GM18867 (cell line): ENCODE measurements at regions not wholly inside any gene's neighbourhood (a gene's known extent, or its start where the extent isn't known, plus 50 kb on each side); places are given as distances from the start of the nearest gene placed in this dataset.

ENCODE experiments used
- ATAC-seq: cut with Tn5 transposase; IDR thresholded peaks from one replicate; pipeline ENCODE4 v1.9.1; 2021; ENCODE audit warnings: mild to moderate bottlenecking, moderate library complexity; ENCODE audit not compliant: unreplicated experiment

DNA sequence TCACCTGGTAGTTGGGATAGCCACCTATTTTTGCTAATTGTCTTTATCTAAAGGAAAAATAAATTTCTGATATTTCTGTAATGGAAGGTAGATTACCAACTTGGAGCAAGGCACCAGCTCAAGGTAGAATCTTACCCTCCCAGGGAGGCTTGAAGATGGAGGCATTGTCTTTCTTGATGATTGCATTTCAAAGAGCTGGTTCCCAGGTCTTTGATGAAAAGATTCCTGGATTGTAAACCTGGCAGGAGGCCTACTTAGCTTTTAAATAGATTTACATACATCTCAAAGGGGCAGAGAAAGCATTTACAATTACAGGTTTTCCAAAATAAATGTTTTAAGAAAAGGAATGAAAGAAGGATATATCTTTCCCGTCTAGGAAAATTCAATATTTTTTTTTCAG, 729.2 kb downstream of the LRFN5 start:
- ATAC-seq = no peak

DNA sequence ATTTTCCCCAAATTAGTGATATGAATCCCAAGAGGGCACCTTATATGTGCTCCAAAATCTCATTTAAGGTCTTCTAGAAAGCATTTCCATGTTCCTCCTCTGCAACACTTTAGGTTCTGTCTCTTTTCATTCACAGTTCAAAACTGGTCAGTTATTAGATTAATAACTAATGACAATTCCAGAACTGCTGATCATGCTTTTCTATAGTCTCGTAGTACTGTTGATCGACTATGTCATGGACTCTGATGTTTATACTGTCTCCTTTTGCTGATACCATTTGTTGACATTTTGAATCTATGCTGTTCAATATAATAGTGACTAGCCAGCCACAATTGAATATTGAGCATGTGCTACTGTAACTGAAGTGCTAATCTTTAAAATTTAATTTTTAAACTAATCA, 728.3 kb downstream of the LRFN5 start:
- ATAC-seq = no peak

DNA sequence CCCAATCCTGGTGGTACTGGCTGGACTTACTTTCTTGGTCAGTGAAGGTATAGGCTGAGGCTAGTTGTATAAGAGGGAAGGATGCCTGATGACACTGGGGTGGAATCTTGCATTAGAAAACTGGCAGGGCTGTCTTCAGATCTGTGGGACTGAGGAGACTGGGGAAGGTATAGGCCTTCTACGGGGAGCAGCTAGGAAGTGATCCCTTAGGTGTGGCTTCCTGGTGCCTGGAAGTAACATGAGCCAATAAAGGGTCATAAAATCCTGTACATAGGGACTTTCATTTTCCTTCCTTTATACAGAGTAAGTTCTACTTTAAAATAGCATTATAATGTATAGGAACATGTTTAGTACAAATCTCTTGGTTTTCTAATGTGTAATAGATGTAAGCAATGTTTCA, 716.8 kb downstream of the LRFN5 start:
- no peak for ATAC-seq

DNA sequence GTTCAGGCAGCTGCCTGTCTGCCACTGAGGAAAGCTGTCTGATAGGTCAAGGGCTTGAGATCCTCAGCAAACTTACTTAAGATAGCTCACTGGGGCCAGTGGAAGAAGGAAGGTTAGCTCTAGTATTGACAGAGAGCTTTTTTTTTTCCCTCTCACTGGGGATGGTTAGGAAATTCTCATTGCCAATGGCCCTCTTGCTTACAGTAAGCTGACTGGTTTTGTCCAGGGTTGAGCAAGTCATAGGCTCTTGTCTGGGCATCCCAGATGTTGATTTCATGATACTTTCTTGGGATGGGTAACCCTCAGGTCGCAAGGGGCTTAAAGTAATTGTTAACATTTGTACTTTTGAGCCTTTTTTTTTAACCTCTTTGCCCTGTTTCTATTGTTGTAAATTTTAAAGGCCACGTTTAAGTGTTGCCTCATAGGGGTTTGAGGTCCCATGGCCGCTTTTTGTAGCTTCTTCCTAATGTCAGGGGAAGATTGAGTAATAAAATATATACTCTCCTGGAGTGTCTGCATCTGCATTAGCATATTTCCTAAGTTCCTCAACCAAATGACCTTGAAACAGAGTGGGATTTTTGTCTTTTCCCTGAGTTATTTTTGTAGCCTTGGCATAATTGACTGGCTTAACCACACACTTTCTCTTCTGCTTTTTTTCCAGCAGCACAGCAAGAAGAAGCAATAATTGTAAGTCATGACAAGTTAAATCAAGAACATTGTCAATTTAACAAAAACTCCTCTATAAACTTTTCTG, 716.0 kb downstream of the LRFN5 start:
- ATAC-seq = no peak

DNA sequence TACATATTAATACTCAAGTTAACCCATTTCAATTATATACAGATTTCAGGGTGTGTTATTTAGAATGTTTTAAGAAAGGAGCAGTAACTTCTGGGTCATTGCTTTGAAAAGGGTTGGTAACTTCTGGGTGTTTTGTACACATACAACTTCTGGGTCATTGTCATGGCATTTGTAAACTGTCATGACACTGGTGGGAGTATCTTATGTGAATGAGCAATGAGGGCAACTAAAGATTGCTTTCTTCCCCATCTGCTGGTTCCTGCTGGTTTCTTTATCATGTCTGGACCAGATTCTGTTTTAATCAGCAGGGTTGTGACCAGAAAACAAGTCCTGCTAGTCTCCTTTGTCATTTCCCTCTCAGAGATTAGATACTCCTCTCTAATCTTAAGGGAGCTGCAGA, 713.3 kb downstream of the LRFN5 start:
- no peak for ATAC-seq

DNA sequence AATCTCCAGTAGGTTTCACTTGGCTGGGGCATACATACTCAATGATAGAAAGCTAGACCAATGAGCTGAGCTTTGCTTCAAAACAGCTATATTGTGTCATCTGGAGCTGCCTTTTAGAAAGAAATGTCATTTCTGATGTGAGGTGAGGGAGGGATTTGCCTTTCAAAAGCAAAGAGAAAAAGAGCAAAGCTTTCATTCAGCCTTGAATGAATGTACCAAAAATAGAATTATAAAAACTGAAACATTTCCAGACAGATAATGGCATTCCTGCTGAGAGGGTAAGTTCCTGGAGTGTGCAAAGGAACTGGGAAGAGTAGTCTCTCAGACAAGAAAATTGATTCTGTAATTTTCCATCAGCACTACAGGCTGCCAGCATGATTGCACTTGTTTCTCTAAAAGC, 710.0 kb downstream of the LRFN5 start:
- ATAC-seq = no peak

DNA sequence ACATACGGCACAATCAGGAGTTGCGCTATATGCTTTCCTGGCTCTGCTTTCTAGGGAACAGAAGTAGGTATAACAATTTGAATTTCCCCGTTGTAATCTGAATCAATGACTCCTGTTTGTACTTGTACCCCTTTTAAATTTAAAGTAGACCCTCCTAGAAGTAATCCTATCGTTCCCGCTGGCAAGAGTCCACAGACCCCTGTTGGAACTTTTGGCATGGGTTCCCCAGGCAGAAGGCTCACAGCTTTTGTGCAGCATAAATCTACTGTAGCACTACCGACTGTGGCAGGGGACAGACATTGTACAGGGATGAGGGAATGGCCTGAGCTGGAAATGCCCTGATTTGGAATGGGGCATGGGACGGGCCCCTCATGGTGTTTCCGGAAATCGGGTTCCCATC, 705.2 kb downstream of the LRFN5 start:
- ATAC-seq = no peak

DNA sequence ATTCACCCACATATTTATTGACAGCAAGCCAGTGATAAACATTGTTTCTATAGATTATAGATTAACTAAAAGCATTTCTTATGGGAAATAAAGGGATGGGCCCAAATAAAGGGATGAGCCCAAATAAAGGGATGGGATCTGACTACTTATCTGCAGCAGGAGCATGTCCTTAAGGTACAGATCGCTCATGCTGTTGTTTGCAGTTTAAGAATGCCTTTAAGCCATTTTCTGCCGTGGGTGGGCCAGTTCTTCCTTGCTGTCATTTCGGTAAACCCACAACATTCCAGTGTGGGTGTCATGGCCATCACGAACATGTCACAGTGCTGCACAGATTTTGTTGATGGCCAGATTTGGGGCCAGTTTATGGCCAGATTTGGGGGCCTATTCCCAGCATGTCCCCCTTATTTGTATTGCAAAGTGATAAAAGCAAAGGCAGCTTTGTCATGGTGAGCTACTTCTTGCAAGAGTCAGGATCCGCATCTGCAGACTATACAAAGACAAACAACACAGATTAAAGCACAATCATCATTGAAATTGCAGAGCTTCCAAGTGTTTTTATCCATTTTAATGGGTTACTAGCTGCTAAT, 700.7 kb downstream of the LRFN5 start:
- no peak for ATAC-seq

DNA sequence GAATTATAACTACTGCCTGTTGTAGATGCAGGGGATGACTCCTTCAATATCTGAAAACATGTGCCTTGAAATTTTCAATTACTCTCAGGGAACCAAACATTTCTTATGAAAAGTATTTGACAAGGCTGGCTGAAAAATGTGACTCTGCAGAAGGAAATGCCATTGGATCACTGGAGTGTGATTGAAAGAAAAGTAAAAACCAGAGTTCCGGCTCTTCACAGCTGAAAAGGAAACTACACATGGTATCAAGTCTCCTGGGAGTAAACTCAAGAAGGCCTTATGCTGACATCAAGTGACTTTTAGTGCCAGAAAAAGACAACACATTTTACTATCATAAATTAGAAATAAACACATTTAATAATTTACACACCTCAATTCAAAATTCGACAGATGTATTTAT, 693.0 kb downstream of the LRFN5 start:
- no peak for ATAC-seq

DNA sequence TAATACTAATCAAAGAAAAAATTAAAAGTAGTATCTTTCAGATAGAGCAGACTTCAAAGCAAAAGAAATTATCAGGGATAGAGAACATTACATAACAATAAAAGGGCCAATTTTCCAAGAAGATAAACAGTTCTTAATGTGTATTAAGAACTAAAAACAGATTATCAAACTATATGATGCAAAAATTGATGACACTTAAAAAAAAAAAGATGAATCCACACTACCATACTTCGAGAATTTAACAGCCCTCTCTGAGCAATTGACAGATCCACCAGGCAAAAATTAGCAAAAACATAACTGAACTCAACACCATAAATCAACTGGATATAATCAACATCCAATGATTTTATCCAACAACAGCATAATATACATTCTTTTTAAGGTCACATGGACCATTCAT, 686.5 kb downstream of the LRFN5 start:
- no peak for ATAC-seq

DNA sequence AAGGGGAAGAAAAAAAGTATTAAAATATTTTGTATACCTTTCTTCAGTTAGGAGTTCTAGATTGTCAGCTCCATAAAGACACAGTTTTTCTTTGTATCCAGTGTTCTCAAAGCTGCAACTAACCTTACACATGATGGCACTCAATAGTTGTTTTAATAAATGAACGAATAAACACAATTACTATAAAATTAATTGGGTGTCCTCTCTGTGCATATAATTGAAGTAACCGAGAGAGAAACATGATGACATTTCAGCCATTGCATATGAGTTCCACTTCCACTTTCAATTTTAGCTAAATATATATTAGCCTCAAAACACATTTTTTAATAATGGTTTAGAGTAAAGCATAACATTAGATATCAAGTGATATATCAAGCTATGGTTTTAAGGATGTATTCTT, 671.2 kb downstream of the LRFN5 start:
- peak; percentile 68 for ATAC-seq

DNA sequence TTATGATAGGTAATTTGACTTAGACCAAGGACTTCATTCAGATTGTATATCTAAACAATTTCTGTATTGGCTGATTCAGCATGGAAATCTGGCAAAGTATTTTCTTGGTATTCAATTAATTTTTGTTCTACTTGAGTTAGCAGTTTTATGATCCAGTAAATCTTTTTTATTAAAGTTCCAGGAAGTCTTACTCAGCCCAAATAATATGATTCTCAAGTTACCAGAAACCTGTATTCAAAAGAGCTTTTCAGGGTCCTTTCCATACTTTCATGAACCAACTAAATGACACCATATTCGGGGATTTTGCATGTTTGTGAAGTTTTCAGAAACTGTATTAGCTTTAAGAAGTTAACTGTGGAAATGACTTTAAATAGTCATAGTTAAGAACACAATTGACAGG, 662.6 kb downstream of the LRFN5 start:
- no peak for ATAC-seq

DNA sequence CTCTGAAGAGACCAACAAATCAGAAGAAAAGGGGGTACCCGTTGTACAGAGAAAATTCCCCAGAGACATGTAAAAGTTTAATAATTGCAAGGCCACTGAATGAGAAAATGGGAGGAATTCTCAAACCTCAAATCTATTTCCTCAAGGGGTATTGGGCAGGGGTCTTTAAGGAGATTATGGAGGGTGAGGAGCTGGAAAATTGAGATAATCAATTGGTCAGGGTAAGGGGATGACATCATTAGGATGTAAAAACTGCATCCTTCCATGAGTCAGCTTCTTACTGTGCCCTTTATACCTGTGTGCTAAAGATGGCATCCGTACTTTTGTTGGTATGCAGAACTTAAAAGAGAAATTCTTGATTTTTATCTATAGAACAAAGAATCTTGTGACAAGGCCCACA, 641.5 kb downstream of the LRFN5 start:
- no peak for ATAC-seq

DNA sequence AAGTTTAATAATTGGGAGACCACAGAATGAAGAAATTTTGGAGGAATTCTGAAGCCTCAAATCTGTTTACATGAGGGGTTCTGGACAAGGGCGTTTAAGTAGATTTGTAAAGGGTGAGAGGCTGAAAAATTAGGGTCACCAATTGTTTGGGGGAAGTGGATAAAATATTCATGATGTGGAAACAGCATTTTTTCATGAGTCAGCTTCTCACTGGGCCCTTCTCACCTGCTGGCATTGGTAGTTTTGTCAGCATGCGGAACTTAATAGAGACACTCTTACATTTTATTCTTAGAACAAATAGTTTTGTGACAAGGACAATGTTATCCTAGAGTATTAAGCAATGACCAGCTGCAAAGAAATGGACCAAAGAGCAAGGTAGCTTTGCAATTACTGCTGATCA, 634.4 kb downstream of the LRFN5 start:
- no peak for ATAC-seq

DNA sequence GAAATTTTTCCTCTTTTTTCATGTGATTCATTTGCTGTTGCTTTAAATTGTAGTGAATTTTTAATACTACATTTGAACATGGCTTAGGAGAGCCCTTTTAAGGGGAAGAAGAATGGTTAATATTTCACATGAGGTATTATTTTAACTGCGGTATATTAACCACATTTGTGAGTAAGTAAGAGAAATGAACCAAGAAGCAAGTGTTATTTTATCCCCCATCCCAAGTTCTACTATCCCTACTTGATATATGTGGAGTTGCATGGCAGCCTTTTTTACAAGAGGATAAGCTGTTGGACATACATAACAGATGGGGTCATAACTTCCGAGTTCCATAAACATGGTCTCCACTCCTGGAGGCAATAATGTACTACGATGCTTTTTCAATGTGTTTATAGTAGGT, 623.3 kb downstream of the LRFN5 start:
- no peak for ATAC-seq

DNA sequence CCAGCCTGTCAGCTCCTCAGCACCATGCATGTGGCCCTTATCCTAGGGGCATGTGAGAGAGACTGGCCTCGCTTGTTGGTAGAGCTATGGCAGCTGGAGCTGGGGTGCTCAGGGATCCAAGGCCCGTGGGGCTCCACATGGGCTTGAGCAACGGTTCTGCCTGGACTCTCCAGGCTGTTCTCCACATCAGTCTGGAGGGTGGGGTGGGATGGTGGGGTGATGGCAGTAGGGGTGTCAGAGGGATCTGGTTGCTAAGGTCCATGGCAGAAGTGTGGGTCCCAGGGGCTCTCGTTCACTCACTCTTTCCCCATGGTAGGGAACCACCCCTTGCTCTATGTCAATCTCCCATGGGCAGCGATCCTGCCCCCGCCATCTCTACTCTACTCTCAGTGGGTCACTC, 622.6 kb downstream of the LRFN5 start:
- no peak for ATAC-seq

DNA sequence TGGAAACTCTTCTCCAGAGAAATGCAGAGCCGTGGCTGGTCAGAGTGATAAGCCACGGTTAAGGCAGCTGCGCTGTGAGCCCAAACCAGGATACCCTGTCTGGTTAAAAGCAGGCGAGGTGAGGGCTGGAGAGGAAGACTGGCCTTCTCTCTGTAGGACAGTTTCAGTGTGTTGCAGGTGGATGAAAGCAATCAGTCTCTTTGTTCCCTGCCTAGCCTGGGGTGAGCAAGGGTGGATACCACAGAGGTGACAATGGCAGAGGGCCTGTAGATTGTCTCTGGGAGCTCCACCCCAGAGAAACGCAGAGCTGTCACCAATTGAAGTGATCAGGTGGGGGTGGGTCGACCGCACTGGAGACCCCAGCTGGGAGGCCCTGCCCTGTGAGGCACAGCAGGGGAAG, 621.9 kb downstream of the LRFN5 start:
- ATAC-seq = no peak

DNA sequence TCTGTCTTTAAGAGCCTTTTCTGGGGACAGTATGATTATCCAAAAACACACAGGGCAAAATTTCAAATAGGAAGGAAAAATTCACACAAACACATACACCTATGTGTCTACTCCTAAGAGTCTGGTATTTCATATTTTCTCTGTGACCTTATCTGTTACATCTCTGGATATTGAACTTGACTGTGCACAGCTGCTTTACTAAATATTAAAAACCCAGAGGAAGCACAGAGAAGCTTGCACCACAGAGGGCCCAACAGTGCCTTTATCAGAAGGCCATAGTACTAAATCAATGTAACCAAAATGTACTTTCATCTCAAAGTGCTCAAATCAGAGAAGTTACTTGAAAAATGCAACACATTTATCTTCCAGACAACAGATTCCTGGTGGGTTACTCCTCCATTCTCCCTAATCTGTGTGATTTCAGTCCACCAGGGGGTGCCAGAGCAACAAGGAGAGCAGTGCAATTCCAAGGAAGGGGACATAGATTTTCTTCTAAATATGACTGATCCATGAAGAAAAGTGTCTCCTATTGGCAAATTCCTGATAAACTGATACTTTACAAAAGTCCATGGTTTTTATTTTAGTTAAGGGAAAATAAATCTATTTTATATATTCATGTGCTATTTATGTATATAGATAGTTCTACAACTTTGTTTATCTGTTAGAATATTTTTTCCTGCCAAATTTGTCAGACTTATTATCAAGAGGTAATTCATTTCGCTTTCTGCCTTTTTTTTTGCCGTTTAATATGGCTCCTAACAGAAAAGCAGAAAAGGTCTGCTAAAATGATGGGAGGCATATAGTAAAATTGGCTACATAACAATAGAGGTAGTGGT, 617.6 kb downstream of the LRFN5 start:
- ATAC-seq = no peak

DNA sequence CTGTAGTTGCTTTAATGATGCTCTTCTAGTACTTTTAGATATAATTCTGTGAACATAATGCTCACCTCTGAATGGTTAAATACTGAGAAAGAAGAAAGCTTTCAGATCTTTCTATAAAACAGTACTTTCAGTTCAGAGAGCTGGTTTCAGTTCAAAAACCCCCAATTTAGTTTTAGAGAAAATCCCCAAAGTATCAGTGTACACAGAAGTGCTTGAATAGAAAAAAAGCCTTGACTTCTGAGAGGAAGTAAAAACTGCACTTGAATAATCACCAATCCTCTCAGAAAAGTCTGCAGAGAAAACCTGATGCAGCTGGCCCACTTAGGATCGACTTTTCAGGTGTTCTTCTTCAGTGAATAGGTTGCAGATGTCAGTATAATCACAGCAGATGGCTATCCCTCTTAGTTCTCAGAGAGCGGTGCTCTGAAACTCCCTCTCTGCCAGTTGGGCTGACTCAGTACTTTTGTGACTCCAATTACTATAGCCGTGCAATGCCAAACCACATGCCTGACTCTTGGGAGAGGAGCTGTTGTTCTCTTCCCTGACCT, 616.3 kb downstream of the LRFN5 start:
- ATAC-seq = peak; percentile 91

DNA sequence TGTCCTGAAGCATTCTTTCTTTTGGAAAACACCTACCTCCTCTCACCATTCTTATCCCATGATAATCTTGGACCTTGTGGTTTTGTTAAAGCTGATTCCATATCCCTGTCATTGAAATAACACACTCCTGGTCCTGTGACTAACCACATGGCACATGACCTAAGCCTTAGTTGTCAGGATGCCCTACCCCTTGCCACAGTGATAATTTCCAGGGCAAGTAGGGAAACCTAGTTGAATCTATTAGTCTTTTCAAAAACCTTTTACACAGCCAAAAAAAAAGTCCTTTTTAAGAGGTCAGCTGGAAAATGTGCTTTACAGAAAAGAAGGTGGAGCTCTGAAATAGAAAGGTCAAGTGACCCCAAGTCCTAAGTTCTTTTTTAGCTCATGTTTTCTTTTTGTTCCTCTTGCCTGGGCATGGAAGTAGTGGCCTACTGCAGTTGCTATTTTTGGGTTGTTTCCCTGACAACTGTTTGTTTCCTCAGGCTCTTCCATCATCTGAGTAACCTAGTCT, 608.4 kb downstream of the LRFN5 start:
- no peak for ATAC-seq

DNA sequence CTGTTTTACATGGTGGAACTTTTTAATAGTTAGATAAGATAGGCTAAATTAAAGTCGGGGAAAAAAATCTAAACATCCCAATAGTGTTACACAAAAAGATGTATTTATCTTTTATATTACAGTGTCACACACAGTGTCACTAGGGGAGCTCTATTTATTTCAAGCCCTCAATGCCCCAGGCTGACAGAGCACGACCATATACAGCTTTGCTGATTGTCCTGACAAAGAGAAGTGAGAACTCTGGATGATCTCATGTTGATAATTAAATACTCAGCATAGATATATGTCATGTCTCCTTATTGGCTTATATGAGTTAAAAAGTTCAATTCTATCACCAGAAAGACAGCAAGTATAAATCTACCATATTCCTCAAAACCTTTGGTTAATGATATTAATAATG, 594.3 kb downstream of the LRFN5 start:
- no peak for ATAC-seq

DNA sequence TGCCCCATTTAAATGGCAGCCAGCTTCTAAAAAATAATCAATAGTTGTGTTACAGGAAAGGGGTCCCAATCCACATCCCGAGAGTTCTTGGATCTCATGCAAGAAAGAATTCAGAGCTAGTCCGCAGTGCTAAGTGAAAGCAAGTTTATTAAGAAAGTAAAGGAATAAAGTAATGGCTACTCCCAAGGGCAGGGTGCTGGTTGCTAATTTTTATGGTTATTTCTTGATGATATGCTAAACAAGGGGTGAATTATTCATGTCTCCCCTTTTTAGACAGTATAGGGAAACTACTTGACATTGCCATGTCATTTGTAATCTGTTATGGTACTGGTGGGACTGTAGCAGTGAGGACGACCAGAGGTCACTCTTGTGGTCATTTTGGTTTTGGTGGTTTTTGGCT, 591.3 kb downstream of the LRFN5 start:
- ATAC-seq = no peak
